GM12872 (cell line): ENCODE measurements at regions not wholly inside any gene's neighbourhood (a gene's known extent, or its start where the extent isn't known, plus 50 kb on each side); places are given as distances from the start of the nearest gene placed in this dataset.
A peak's percentile ranks its signal among the peaks of the same experiment; 100 is the strongest.

ENCODE experiments used
- TF ChIP-seq, protein P1 (sequence below): IDR thresholded peaks from 3 replicates; pipeline ENCODE4 v1.5.1; 2011; ENCODE audit warnings: low read depth, mild to moderate bottlenecking, low read length, moderate library complexity; ENCODE audit not compliant: insufficient read depth

DNA sequence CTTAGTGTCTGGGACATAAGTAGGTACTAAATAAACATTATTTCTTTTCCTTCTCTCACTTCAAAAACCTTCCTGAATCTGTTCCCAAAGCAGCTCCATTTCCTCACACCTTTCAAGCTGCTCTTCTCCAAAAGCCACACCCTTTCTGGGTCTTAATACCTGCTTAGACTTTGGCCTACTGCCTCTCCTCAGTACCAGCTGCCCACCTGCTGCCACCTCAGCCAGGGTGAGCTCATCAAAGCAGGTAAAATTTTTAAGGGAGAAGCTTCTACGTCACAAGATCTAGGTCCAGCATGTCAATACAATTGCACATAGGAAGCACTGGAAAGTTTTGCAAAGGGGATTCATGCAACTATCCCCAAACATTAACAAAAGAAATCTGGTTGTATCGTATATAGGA, 108.4 kb downstream of the RPL27A start:
- TF ChIP-seq, protein P1, sequence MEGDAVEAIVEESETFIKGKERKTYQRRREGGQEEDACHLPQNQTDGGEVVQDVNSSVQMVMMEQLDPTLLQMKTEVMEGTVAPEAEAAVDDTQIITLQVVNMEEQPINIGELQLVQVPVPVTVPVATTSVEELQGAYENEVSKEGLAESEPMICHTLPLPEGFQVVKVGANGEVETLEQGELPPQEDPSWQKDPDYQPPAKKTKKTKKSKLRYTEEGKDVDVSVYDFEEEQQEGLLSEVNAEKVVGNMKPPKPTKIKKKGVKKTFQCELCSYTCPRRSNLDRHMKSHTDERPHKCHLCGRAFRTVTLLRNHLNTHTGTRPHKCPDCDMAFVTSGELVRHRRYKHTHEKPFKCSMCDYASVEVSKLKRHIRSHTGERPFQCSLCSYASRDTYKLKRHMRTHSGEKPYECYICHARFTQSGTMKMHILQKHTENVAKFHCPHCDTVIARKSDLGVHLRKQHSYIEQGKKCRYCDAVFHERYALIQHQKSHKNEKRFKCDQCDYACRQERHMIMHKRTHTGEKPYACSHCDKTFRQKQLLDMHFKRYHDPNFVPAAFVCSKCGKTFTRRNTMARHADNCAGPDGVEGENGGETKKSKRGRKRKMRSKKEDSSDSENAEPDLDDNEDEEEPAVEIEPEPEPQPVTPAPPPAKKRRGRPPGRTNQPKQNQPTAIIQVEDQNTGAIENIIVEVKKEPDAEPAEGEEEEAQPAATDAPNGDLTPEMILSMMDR, result no peak

DNA sequence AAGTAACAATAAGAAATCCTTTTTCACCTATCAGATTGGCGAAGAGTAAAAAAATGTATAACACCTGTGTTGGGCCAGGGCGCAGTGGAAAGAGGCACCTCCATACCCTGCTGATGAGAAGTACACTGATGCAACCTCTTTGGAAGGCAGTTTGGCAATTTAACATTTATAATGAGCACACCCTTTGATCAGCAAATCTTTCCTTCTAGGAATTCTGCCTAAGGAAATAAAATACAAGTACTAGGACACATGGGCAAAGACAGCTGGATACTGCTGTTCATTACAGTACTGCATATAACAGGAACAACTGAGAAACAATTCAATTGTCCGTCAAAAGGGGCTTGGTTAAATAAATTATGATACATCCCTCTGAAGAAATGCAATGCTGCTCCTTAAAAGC, 110.1 kb downstream of the RPL27A start:
- TF ChIP-seq, protein P1, result no peak

DNA sequence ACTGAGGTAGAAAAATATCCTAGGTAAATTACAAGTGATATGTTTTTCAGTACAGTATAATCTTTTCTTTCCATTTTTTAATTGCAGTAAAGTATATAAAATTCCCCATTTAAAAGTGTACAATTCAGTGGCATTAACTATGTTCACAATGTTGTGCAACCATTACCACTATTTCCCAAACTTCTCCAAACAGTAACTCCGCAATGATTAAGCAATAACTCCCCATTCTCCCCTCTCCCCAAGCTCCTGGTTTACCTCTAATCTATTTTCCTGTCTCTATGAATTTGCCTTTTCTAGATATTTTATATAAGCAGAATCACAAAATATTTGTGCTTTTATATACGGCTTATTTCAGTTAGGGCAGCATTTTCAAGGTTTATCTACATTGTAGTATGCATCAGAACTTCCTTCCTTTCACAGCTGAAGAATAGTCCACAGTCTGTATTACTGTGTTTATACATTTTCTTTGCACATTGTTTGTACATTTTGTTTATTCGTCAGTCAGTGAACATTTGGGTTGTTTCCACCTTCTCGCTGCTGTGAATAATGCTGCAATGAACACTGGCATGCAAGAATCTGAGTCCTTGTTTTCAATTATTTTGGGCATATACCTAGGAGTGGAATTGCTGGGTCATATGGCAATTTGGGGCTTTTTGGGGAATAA, 110.7 kb downstream of the RPL27A start:
- TF ChIP-seq, protein P1, result no peak

DNA sequence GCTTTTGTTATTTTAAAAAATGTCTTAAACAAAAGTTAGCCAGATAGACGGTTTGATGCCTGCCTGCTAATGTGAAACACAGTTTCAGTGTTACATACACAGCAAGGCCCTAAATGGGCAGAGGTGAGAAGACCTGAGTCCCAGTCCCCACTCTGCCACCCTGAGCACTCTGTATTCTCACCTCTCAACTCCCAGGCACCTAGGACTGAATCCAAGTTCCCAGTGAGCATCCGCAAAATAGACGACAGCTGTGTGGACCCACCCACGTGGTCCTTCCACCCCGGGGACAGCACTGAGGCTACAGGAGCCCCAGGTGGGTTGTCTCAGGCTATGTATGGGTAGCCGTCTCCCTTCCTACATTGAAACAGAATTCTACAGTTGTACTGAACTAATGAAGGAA, 111.5 kb downstream of the RPL27A start:
- TF ChIP-seq, protein P1, result no peak

DNA sequence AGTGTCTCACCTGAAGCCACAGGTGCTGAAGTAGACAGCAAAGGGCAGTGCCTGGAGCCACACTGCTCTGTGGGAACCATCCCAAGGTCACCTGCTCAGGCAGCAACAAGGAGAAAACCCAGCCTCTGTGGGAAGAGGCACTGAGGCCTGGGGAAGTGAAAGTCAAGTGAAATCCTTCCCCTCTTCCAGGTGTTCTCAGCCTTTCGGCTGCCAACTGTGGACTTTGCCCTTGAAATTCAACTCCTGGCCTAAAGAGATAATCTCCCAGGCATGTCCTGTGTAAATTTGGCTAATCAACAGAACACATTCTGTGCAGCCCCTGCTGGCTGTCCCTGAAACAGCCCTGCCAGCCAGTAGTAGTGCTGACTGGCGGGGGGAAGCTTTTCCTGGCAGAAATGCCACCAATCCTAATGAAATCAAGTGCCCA, 112.1 kb downstream of the RPL27A start:
- TF ChIP-seq, protein P1, result peak; percentile 49; the same call in 2 of the 3 replicates

DNA sequence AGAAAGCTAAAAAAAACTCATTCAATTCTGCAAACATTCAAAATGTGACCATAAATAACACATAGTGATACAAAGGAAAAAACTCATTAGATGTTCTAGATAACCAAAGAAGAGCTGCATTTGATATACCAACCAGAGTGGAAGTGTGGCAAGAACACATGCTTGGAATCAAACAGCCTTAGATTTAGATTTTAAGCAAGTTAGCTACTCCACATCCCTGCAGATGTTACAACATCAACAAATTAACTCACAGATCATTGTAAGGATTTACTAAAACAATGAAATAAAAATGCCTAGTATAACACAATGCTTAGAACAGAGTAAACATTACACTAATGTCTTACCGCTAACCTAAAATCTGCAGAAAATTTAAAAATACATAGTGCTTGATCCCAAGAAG, 114.0 kb upstream of the AKIP1 start:
- TF ChIP-seq, protein P1, result no peak

DNA sequence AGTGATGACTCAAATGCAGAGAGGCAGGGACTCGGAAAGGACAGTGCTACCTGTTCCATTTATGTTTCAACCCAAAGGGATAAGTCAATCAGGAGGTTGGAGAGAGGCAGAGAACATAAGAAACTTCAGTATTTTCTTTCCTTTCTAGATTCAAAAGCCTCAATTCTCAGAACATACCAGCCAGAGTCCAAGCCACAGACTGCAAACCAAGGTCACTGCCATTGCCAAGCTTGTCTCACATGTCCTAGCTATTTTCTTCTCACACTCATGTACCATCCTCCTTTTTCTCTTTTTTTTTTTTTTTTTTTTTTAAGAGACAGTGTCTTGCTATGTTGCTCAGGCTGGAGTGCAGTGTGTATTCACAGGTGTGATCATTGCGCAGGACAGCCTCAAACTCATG, 111.7 kb upstream of the AKIP1 start:
- TF ChIP-seq, protein P1, result no peak
